ENCODE measurements at regions not wholly inside any gene's neighbourhood (a gene's known extent, or its start where the extent isn't known, plus 50 kb on each side); places are given as distances from the start of the nearest gene placed in this dataset.
A peak's percentile ranks its signal among the peaks of the same experiment; 100 is the strongest.

GRCh38 chr5:17077440-17078233 is 139.8 kb upstream of the BASP1 start:
- H3K79me2 ChIP-seq (replicated peaks; ENCODE audit: insufficient read depth): no peaks in the 10 kb centered on the region
- no peaks in the 10 kb centered on the region for H3K4me1 ChIP-seq (ENCODE audit: insufficient read depth)
- ATAC-seq: no peak
- Mint-ChIP-seq H3K27me3 (ENCODE audit: insufficient read depth, low read depth, poor library complexity) (no peaks in the 10 kb centered on the region), H3K27ac (no peak overlapping the region), H3K36me3 (ENCODE audit: low read depth) (no peaks in the 10 kb centered on the region), H3K9me3 (no peaks in the 10 kb centered on the region), H3K4me1 (no peaks in the 10 kb centered on the region), H3K4me3 (no peak overlapping the region)
- H3K27ac ChIP-seq (ENCODE audit: low read depth): no peak overlapping the region
- no peaks in the 10 kb centered on the region for H3K27me3 ChIP-seq (ENCODE audit: insufficient read depth)
- no peaks in the 10 kb centered on the region for H3K9me2 ChIP-seq (ENCODE audit: insufficient read depth)
- H4K20me1 ChIP-seq (replicated peaks; ENCODE audit: insufficient read depth): no peaks in the 10 kb centered on the region
- DNase-seq (ENCODE audit: low spot score): no peak
- no peak overlapping the region for H3K4me3 ChIP-seq
- no peak for TF ChIP-seq CREB1 (CRISPR knock-in tag; IDR thresholded peaks at IDR 0.05; ENCODE audit: low read depth)
- TF ChIP-seq ZNF114 (CRISPR knock-in tag; IDR thresholded peaks at IDR 0.05): no peak
- no peak for TF ChIP-seq POLR2AphosphoS5 (IDR thresholded peaks at IDR 0.05; ENCODE audit: low read depth)
- TF ChIP-seq EZH2phosphoT487 (IDR thresholded peaks at IDR 0.05; ENCODE audit: unreplicated experiment): no peak
- TF ChIP-seq REST (IDR thresholded peaks at IDR 0.05; ENCODE audit: unreplicated experiment): no peak
- TF ChIP-seq EZH2 (IDR thresholded peaks at IDR 0.05; ENCODE audit: low read depth, unreplicated experiment): no peak
- TF ChIP-seq STAT1 (IDR thresholded peaks at IDR 0.05; ENCODE audit: unreplicated experiment): no peak
- no peak overlapping the region for H3K4me2 ChIP-seq
- peak overlapping the region; percentile 38 for H2AFZ ChIP-seq
- H3K36me3 ChIP-seq (ENCODE audit: insufficient read depth): no peaks in the 10 kb centered on the region
- H3F3A ChIP-seq (replicated peaks; ENCODE audit: low read depth): no peaks in the 10 kb centered on the region

GRCh38 chr5:17079562-17079961 is 137.9 kb upstream of the BASP1 start:
- Mint-ChIP-seq H3K4me1 (no peaks in the 10 kb centered on the region), H3K4me3 (no peak overlapping the region), H3K27me3 (ENCODE audit: insufficient read depth, low read depth, poor library complexity) (no peaks in the 10 kb centered on the region), H3K9me3 (no peaks in the 10 kb centered on the region), H3K36me3 (ENCODE audit: low read depth) (no peaks in the 10 kb centered on the region), H3K27ac (no peak overlapping the region)
- no peaks in the 10 kb centered on the region for H3K36me3 ChIP-seq (ENCODE audit: insufficient read depth)
- no peaks in the 10 kb centered on the region for H3K27me3 ChIP-seq (ENCODE audit: insufficient read depth)
- H3K79me2 ChIP-seq (replicated peaks; ENCODE audit: insufficient read depth): no peaks in the 10 kb centered on the region
- H2AFZ ChIP-seq: 0 out of 2 replicates have a peak overlapping the region, but pooled peaks have one; percentile 2
- H3K4me3 ChIP-seq: no peak overlapping the region
- no peaks in the 10 kb centered on the region for H3K9me2 ChIP-seq (ENCODE audit: insufficient read depth)
- no peaks in the 10 kb centered on the region for H4K20me1 ChIP-seq (replicated peaks; ENCODE audit: insufficient read depth)
- DNase-seq (ENCODE audit: low spot score) (no peak), ATAC-seq (no peak)
- H3K4me2 ChIP-seq: no peak overlapping the region
- no peak overlapping the region for H3K27ac ChIP-seq (ENCODE audit: low read depth)
- no peaks in the 10 kb centered on the region for H3K4me1 ChIP-seq (ENCODE audit: insufficient read depth)
- no peaks in the 10 kb centered on the region for H3F3A ChIP-seq (replicated peaks; ENCODE audit: low read depth)
- TF ChIP-seq POLR2AphosphoS5 (IDR thresholded peaks at IDR 0.05; ENCODE audit: low read depth) (no peak), EZH2 (IDR thresholded peaks at IDR 0.05; ENCODE audit: low read depth, unreplicated experiment) (no peak), ZNF114 (CRISPR knock-in tag; IDR thresholded peaks at IDR 0.05) (no peak), STAT1 (IDR thresholded peaks at IDR 0.05; ENCODE audit: unreplicated experiment) (no peak), CREB1 (CRISPR knock-in tag; IDR thresholded peaks at IDR 0.05; ENCODE audit: low read depth) (no peak), JUNB (IDR thresholded peaks at IDR 0.05; ENCODE audit: unreplicated experiment) (no peak), ETS1 (IDR thresholded peaks at IDR 0.05) (no peak), ZNF462 (CRISPR knock-in tag; IDR thresholded peaks at IDR 0.05) (no peak)
